ENCODE measurements at regions not wholly inside any gene's neighbourhood (a gene's known extent, or its start where the extent isn't known, plus 50 kb on each side); places are given as distances from the start of the nearest gene placed in this dataset.

DNA sequence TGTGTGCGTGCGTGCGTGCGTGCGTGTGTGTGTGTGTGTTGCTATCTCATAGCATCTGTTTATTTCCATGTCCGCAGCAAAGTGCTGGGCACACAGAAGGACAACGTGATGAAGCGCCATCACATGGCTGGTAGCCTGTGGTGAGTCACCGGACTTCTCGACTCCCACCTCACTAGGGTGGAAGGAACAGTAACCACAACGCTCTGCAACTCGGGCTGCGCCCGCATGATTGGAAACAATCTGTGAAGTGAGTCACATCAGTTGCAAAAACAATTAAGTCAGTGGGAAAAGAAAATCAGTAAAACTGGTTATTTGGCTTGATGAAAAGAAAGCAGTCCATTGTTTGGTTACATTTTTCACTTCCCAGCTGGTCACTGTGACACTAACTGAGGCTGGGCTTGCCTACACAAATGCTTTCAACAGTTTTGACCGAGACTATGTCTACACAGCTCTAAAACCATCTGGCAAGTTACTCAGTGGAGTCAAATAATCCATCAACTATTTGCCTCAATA lies 437.3 kb upstream of the CADM1 start:
- Histone ChIP-seq H3K4me3 (no peak overlapping the region), H4K20me1 (ENCODE audit: low read depth) (no peaks in the 10 kb centered on the region), H3K79me2 (ENCODE audit: low read depth) (no peaks in the 10 kb centered on the region), H3K27me3 (peaks cover 6% of the 10 kb centered on the region), H3K9me3 (ENCODE audit: low read depth) (no peaks in the 10 kb centered on the region), H2AFZ (replicated peaks) (no peak overlapping the region), H3K27ac (no peak overlapping the region), H3K4me2 (no peak overlapping the region), H3K9ac (no peak overlapping the region), H3K4me1 (no peaks in the 10 kb centered on the region), H3K36me3 (no peaks in the 10 kb centered on the region), H3F3A (ENCODE audit: low read depth) (no peaks in the 10 kb centered on the region)
- no peak for DNase-seq (ENCODE audit: low spot score)
- no peaks in the 10 kb centered on the region for H3K36me3 Mint-ChIP-seq
- TF ChIP-seq, protein P1, sequence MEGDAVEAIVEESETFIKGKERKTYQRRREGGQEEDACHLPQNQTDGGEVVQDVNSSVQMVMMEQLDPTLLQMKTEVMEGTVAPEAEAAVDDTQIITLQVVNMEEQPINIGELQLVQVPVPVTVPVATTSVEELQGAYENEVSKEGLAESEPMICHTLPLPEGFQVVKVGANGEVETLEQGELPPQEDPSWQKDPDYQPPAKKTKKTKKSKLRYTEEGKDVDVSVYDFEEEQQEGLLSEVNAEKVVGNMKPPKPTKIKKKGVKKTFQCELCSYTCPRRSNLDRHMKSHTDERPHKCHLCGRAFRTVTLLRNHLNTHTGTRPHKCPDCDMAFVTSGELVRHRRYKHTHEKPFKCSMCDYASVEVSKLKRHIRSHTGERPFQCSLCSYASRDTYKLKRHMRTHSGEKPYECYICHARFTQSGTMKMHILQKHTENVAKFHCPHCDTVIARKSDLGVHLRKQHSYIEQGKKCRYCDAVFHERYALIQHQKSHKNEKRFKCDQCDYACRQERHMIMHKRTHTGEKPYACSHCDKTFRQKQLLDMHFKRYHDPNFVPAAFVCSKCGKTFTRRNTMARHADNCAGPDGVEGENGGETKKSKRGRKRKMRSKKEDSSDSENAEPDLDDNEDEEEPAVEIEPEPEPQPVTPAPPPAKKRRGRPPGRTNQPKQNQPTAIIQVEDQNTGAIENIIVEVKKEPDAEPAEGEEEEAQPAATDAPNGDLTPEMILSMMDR (IDR thresholded peaks at IDR 0.05), result no peak
- TF ChIP-seq EZH2 (IDR thresholded peaks at IDR 0.05) (no peak), EZH2phosphoT487 (IDR thresholded peaks at IDR 0.05) (no peak)
- no peaks in the 10 kb centered on the region for H3K27me3 Mint-ChIP-seq (ENCODE audit: insufficient read depth, low read depth)
- H3K4me3 Mint-ChIP-seq, result no peak overlapping the region
- no peak overlapping the region for H3K27ac Mint-ChIP-seq
- peaks cover 7% of the 10 kb centered on the region for H3K4me1 Mint-ChIP-seq
- no peaks in the 10 kb centered on the region for H3K9me3 Mint-ChIP-seq

DNA sequence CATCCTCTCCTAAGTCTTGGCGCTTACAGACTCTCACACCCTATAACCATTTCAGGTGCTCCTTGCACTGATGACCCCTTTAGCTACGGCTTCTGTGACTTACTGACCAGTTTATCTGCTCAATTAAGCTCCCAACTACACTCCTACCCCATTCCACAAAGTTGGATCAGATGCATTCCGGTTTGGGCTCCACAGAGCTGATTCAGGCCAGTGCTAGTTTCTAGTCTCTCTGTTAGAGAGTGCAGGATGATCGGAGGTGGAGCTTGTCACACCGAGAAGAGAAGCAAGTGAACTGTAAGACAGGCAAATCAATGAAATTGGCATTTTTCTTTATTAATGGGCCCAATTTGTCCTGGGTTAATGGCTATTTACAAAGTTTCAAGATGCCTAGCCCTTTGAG lies 436.8 kb upstream of the CADM1 start:
- H3K27ac Mint-ChIP-seq, result no peak overlapping the region
- Histone ChIP-seq H3K4me1 (no peaks in the 10 kb centered on the region), H3K4me2 (no peak overlapping the region), H3K79me2 (ENCODE audit: low read depth) (no peaks in the 10 kb centered on the region), H3F3A (ENCODE audit: low read depth) (no peaks in the 10 kb centered on the region), H2AFZ (replicated peaks) (no peak overlapping the region), H3K9ac (no peak overlapping the region), H3K27me3 (peaks cover 3% of the 10 kb centered on the region), H3K9me3 (ENCODE audit: low read depth) (no peaks in the 10 kb centered on the region), H4K20me1 (ENCODE audit: low read depth) (no peaks in the 10 kb centered on the region), H3K27ac (no peak overlapping the region), H3K36me3 (no peaks in the 10 kb centered on the region), H3K4me3 (no peak overlapping the region)
- no peaks in the 10 kb centered on the region for H3K36me3 Mint-ChIP-seq
- no peak overlapping the region for H3K4me3 Mint-ChIP-seq
- DNase-seq (ENCODE audit: low spot score), result no peak
- H3K27me3 Mint-ChIP-seq (ENCODE audit: insufficient read depth, low read depth), result no peaks in the 10 kb centered on the region
- H3K4me1 Mint-ChIP-seq, result peaks cover 7% of the 10 kb centered on the region
- no peak for TF ChIP-seq EZH2phosphoT487 (IDR thresholded peaks at IDR 0.05)
- TF ChIP-seq, protein P1 (IDR thresholded peaks at IDR 0.05), result no peak
- no peak for TF ChIP-seq EZH2 (IDR thresholded peaks at IDR 0.05)
- no peaks in the 10 kb centered on the region for H3K9me3 Mint-ChIP-seq

DNA sequence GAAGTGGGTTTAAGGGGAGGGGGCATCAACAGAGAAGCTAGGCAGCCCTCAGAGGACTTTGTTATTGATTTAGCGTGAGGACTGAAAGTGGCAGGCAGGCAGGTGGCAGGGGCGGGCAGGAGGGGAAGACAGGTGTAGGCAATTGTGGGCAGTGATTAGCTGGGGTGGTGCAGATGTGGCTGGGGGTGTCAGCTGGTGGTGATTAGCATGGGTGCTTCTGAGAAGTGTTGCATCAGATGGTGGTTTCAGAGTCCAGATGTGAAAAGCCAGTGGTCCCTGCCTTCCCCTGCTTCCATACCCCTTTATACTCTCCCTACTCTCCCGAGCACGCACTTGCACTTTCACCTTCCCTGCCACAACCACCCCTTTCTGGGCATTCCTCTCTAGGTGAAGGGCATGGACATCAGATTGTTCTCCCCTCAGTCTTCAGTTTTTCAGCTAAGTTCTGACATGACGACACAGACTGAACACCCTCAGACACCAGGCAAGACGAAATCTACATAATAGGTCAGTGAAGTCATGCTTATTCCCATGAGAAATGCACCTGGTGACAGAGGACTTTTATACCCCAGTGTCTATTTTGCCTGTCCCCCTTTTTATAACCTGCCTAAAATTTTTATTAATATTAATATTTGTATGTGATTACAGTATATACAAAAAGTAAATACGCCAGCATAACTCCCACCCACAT lies 435.7 kb upstream of the CADM1 start:
- H3F3A ChIP-seq (ENCODE audit: low read depth), result no peaks in the 10 kb centered on the region
- H3K9me3 ChIP-seq (ENCODE audit: low read depth), result no peaks in the 10 kb centered on the region
- no peak overlapping the region for H3K4me2 ChIP-seq
- H3K4me3 ChIP-seq, result no peak overlapping the region
- H4K20me1 ChIP-seq (ENCODE audit: low read depth), result no peaks in the 10 kb centered on the region
- no peak overlapping the region for H3K9ac ChIP-seq
- no peak overlapping the region for H3K27ac ChIP-seq
- H3K4me1 ChIP-seq, result no peaks in the 10 kb centered on the region
- Mint-ChIP-seq H3K36me3 (no peaks in the 10 kb centered on the region), H3K9me3 (no peaks in the 10 kb centered on the region), H3K27me3 (ENCODE audit: insufficient read depth, low read depth) (no peaks in the 10 kb centered on the region), H3K4me1 (peaks cover 7% of the 10 kb centered on the region), H3K4me3 (no peak overlapping the region), H3K27ac (no peak overlapping the region)
- TF ChIP-seq, protein P1 (IDR thresholded peaks at IDR 0.05), result no peak
- no peak for TF ChIP-seq EZH2 (IDR thresholded peaks at IDR 0.05)
- no peak for TF ChIP-seq EZH2phosphoT487 (IDR thresholded peaks at IDR 0.05)
- no peak for DNase-seq (ENCODE audit: low spot score)
- H3K27me3 ChIP-seq, result peaks cover 3% of the 10 kb centered on the region
- no peaks in the 10 kb centered on the region for H3K36me3 ChIP-seq
- H2AFZ ChIP-seq (replicated peaks), result no peak overlapping the region
- H3K79me2 ChIP-seq (ENCODE audit: low read depth), result no peaks in the 10 kb centered on the region
